DOHH2 (cell line): ENCODE measurements at regions not wholly inside any gene's neighbourhood (a gene's known extent, or its start where the extent isn't known, plus 50 kb on each side); places are given as distances from the start of the nearest gene placed in this dataset.

Experiments used
- EZH2phosphoT487 ChIP-seq: fragments of 200-600 bp; sonication (generic); IDR thresholded peaks from 2 replicates; pipeline ENCODE4 v1.6.1; 2017; ENCODE audit warnings: borderline replicate concordance, mild to moderate bottlenecking, antibody characterized with exemption, low read length, moderate library complexity, mixed read lengths
- TF ChIP-seq, protein P1 (sequence below): fragments of 200-600 bp; sonication (generic); IDR thresholded peaks from one replicate; pipeline ENCODE4 v1.5.1; 2014; ENCODE audit warnings: antibody characterized with exemption, mild to moderate bottlenecking, low read depth, low read length; ENCODE audit not compliant: poor library complexity, severe bottlenecking

GRCh38 chr13:76823969-76824368 lies 62.2 kb downstream of the KCTD12 start:
- TF ChIP-seq, protein P1, sequence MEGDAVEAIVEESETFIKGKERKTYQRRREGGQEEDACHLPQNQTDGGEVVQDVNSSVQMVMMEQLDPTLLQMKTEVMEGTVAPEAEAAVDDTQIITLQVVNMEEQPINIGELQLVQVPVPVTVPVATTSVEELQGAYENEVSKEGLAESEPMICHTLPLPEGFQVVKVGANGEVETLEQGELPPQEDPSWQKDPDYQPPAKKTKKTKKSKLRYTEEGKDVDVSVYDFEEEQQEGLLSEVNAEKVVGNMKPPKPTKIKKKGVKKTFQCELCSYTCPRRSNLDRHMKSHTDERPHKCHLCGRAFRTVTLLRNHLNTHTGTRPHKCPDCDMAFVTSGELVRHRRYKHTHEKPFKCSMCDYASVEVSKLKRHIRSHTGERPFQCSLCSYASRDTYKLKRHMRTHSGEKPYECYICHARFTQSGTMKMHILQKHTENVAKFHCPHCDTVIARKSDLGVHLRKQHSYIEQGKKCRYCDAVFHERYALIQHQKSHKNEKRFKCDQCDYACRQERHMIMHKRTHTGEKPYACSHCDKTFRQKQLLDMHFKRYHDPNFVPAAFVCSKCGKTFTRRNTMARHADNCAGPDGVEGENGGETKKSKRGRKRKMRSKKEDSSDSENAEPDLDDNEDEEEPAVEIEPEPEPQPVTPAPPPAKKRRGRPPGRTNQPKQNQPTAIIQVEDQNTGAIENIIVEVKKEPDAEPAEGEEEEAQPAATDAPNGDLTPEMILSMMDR, result no peak
- no peak for TF ChIP-seq EZH2phosphoT487
